ENCODE measurements at regions not wholly inside any gene's neighbourhood (a gene's known extent, or its start where the extent isn't known, plus 50 kb on each side); places are given as distances from the start of the nearest gene placed in this dataset.

DNA sequence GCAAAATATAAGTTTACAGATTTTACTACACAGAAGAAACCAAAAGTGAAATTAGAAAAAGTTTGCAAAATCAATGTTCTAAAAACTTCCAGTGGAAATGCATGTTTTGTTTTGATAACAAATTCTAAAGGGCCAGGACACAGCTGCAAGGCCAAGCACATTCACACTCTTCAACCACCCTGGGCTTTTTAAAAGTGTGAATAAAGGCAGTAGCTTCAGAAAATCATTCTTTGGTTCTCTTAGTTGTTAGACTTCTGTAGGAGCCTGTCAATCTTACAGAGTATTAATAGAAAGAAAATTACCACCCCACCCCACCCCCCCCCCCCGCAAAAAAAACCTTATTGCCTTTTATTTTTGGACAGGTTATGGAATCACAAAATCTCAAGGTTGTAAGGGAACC, 105.2 kb upstream of the EGLN3 start:
- TF ChIP-seq POLR2A (IDR thresholded peaks at IDR 0.05; ENCODE audit: low read depth, low read length) (no peak), POLR2AphosphoS5 (IDR thresholded peaks at IDR 0.05; ENCODE audit: low read depth, low read length) (no peak)

All from GM12892 (cell line).